Heart left ventricle (tissue), 13 donors: ENCODE measurements at regions not wholly inside any gene's neighbourhood (a gene's known extent, or its start where the extent isn't known, plus 50 kb on each side); places are given as distances from the start of the nearest gene placed in this dataset.

Source experiments
- POLR2A ChIP-seq, 2 donors: fragments of 450-650 bp; IDR thresholded peaks; one replicate each; pipeline ENCODE4 v1.6.1; 2017; ENCODE audit warnings: antibody characterized with exemption in 2 of 2, mild to moderate bottlenecking in 2 of 2, moderate library complexity in 2 of 2
- TF ChIP-seq, protein P1 (sequence below), 12 donors: fragments of 200-600 bp; sonication (generic) in 4 of 12; IDR thresholded peaks; one replicate each; pipeline versions ENCODE4 v1.5.0 to v1.8.0; 2018 to 2022; ENCODE audit warnings: antibody characterized with exemption in 12 of 12, mild to moderate bottlenecking in 5 of 12
- donor health status: ischemic (EF 13 %, LVEDD 7.1; RV severe dilation, severe dysfunction).
- donor health status: DM: no; HTN: yes; CAD: no.
- donor health status: DM: no; HTN: no; CAD: no.
- donor health status: ischemic (EF 25% LVEDD 6.9; RV normal size, moderate dysfunction).
- donor health status: ischemic (EF 25% LVEDD 5.7; RV mildly dilated, moderate dysfunction).
- donor health status: ischemic (EF 35%, LVEDD 5.7; RV mildly dilated, moderate dysfunction).
- donor health status: nonischemic (EF 11% LVEDD 7.7; RV severe dilation, severe dysfunction).
- donor health status: DM: yes; HTN: yes; CAD: no.
- donor health status: PGD.
- donor health status: ischemic (EF 29% LVEDD 5.4; RV normal size, mild dysfunction).
- donor health status: nonischemic (EF 23%, LVEDD 6.1; RV moderate dilation, normal function).

DNA sequence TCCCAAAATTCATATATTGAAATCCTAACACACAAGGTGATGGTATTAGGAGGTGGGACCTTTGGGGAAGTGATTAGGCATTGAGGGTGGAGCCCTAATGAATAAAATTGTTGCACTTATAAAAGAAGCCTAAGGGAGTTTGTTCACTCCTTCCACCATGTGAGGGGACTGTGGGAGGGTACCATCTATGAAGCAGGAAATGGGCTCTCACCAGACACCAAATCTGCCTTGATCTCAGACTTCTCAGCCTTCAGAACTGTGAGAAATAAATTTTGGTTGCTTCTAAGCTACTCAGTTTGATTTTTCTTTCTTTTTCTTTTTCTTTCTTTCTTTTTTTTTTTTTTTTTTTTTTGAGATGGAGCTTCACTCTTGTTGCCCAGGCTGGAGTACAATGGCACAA is 116.2 kb upstream of the GPC3 start:
- TF ChIP-seq, protein P1, sequence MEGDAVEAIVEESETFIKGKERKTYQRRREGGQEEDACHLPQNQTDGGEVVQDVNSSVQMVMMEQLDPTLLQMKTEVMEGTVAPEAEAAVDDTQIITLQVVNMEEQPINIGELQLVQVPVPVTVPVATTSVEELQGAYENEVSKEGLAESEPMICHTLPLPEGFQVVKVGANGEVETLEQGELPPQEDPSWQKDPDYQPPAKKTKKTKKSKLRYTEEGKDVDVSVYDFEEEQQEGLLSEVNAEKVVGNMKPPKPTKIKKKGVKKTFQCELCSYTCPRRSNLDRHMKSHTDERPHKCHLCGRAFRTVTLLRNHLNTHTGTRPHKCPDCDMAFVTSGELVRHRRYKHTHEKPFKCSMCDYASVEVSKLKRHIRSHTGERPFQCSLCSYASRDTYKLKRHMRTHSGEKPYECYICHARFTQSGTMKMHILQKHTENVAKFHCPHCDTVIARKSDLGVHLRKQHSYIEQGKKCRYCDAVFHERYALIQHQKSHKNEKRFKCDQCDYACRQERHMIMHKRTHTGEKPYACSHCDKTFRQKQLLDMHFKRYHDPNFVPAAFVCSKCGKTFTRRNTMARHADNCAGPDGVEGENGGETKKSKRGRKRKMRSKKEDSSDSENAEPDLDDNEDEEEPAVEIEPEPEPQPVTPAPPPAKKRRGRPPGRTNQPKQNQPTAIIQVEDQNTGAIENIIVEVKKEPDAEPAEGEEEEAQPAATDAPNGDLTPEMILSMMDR (IDR thresholded peaks at IDR 0.05): no peak
- no peak for TF ChIP-seq POLR2A (IDR thresholded peaks at IDR 0.05)
